Fibroblast of the aortic adventitia (primary cell): ENCODE measurements at regions not wholly inside any gene's neighbourhood (a gene's known extent, or its start where the extent isn't known, plus 50 kb on each side); places are given as distances from the start of the nearest gene placed in this dataset.
A peak's percentile ranks its signal among the peaks of the same experiment; 100 is the strongest.

Source experiments
- DNase-seq: peaks from one replicate; pipeline ENCODE4 v3.0.0-alpha.2; 2010; ENCODE audit warnings: low read depth
- H3K4me3 ChIP-seq: 2 replicates; pipeline ENCODE4 v1.5.1; 2011; ENCODE audit warnings: low read depth, mild to moderate bottlenecking, control low read depth, low read length, moderate library complexity
- CTCF ChIP-seq: IDR thresholded peaks from 2 replicates; pipeline ENCODE4 v1.5.1; 2011; ENCODE audit warnings: mild to moderate bottlenecking, low read length, control low read depth, inconsistent platforms; ENCODE audit not compliant: insufficient read depth

- DNase-seq = no peak
- H3K4me3 ChIP-seq = no peak overlapping the region
Measured at GRCh38 chr11:104725796-104726408, 172.4 kb downstream of the CASP12 start.

GRCh38 chr11:104713401-104713800, 184.9 kb downstream of the CASP12 start:
- no peak for TF ChIP-seq CTCF
- H3K4me3 ChIP-seq = no peak overlapping the region
- DNase-seq = no peak

More at GRCh38 chr11:104725796-104726408, 172.4 kb downstream of the CASP12 start:
- TF ChIP-seq CTCF = no peak

- no peak for DNase-seq
- H3K4me3 ChIP-seq = no peak overlapping the region
- no peak for TF ChIP-seq CTCF
Measured at GRCh38 chr11:104705490-104706190, 192.6 kb downstream of the CASP12 start.

- no peak for TF ChIP-seq CTCF
Measured at GRCh38 chr11:104704888-104705287, 193.4 kb downstream of the CASP12 start.

GRCh38 chr11:104704146-104704830, 194.0 kb downstream of the CASP12 start:
- no peak for TF ChIP-seq CTCF
- no peak for DNase-seq
- H3K4me3 ChIP-seq = no peak overlapping the region

More at GRCh38 chr11:104704888-104705287, 193.4 kb downstream of the CASP12 start:
- no peak for DNase-seq
- no peak overlapping the region for H3K4me3 ChIP-seq

- DNase-seq = peak; percentile 61
- TF ChIP-seq CTCF = no peak
- H3K4me3 ChIP-seq = no peak overlapping the region
Measured at GRCh38 chr11:104700609-104701008, 197.7 kb downstream of the CASP12 start.
